ENCODE measurements at regions not wholly inside any gene's neighbourhood (a gene's known extent, or its start where the extent isn't known, plus 50 kb on each side); places are given as distances from the start of the nearest gene placed in this dataset.

- no peak for TF ChIP-seq CTCF (IDR thresholded peaks at IDR 0.05)
- TF ChIP-seq ZFX (IDR thresholded peaks at IDR 0.05; ENCODE audit: borderline replicate concordance), result no peak
Observed at GRCh38 chr9:78669591-78669990, 372.7 kb downstream of the PSAT1 start.

All from 22Rv1 (cell line).